Naive thymus-derived CD4-positive, alpha-beta T cell (primary cell): ENCODE measurements at regions not wholly inside any gene's neighbourhood (a gene's known extent, or its start where the extent isn't known, plus 50 kb on each side); places are given as distances from the start of the nearest gene placed in this dataset.

Source experiments
- ATAC-seq: fragments of 150-1000 bp; cut with Tn5 transposase; 2 replicates; pipeline ENCODE4 v1.10.0; 2021; ENCODE audit warnings: mild to moderate bottlenecking, moderate library complexity
- CTCF ChIA-PET: fragments of 350-600 bp; sonication (Branson Sonifier 250); formaldehyde crosslinking; loops from one replicate; lab custom pipeline; 2021; ENCODE audit warnings: antibody characterized with exemption; lab: Charles Lee
- POLR2A ChIA-PET: fragments of 350-600 bp; sonication (Branson Sonifier 250); formaldehyde crosslinking; loops from one replicate; lab custom pipeline; 2021; ENCODE audit warnings: antibody characterized with exemption, inconsistent platforms; lab: Charles Lee
- DNase-seq, 9 donors: peaks; one replicate each; pipeline versions ENCODE4 v3.0.0 to v3.0.0-alpha.2; 2020 to 2022; ENCODE audit warnings: mixed read lengths in 1 of 9
- H3K27ac ChIP-seq: one replicate; pipeline ENCODE4 v1.7.0; 2013; ENCODE audit warnings: mild to moderate bottlenecking, low read depth, low read length, moderate library complexity
- H3K27me3 ChIP-seq, 2 donors: one replicate each; pipeline ENCODE4 v1.7.0; 2013; ENCODE audit warnings: low read length in 2 of 2, mild to moderate bottlenecking in 2 of 2, moderate library complexity in 2 of 2; ENCODE audit not compliant: control insufficient read depth in 2 of 2, insufficient read depth in 2 of 2
- H3K36me3 ChIP-seq, 3 experiments: 1 replicate in 2 of 3; 2 replicates in 1 of 3; pipeline ENCODE4 v1.7.0; 2013; ENCODE audit warnings: low read length in 3 of 3, mild to moderate bottlenecking in 3 of 3, moderate library complexity in 1 of 3; ENCODE audit not compliant: insufficient read depth in 3 of 3, control insufficient read depth in 2 of 3
- H3K4me1 ChIP-seq, 2 donors: one replicate each; pipeline ENCODE4 v1.7.0; 2013; ENCODE audit warnings: low read length in 2 of 2, mild to moderate bottlenecking in 2 of 2, moderate library complexity in 1 of 2; ENCODE audit not compliant: control insufficient read depth in 2 of 2, insufficient read depth in 2 of 2
- H3K4me3 ChIP-seq: 2 replicates; pipeline ENCODE4 v1.7.0; 2013; ENCODE audit warnings: mild to moderate bottlenecking, low read length
- H3K9me3 ChIP-seq, 3 experiments: 1 replicate in 2 of 3; 2 replicates in 1 of 3; pipeline ENCODE4 v1.7.0; 2013; ENCODE audit warnings: low read length in 3 of 3; ENCODE audit not compliant: control insufficient read depth in 2 of 3
- H3K27ac Mint-ChIP-seq, 9 donors: one replicate each; pipeline ENCODE4 v1.8.0; 2020 to 2022; ENCODE audit warnings: mixed read lengths in 9 of 9, mild to moderate bottlenecking in 8 of 9, moderate library complexity in 5 of 9, inconsistent platforms in 2 of 9
- H3K27me3 Mint-ChIP-seq, 5 donors: one replicate each; pipeline ENCODE4 v1.8.0; 2021 to 2022; ENCODE audit warnings: mixed read lengths in 5 of 5, mild to moderate bottlenecking in 1 of 5
- H3K36me3 Mint-ChIP-seq, 5 donors: one replicate each; pipeline ENCODE4 v1.8.0; 2020 to 2022; ENCODE audit warnings: mixed read lengths in 5 of 5, mild to moderate bottlenecking in 3 of 5, inconsistent platforms in 1 of 5
- H3K4me1 Mint-ChIP-seq, 7 donors: one replicate each; pipeline ENCODE4 v1.8.0; 2020 to 2022; ENCODE audit warnings: mixed read lengths in 7 of 7, mild to moderate bottlenecking in 3 of 7, inconsistent platforms in 1 of 7
- H3K4me3 Mint-ChIP-seq, 10 donors: one replicate each; pipeline ENCODE4 v1.8.0; 2020 to 2022; ENCODE audit warnings: mild to moderate bottlenecking in 10 of 10, mixed read lengths in 10 of 10, moderate library complexity in 6 of 10, inconsistent platforms in 2 of 10
- H3K9me3 Mint-ChIP-seq, 11 donors: one replicate each; pipeline ENCODE4 v1.8.0; 2020 to 2022; ENCODE audit warnings: mixed read lengths in 11 of 11, mild to moderate bottlenecking in 4 of 11, inconsistent platforms in 1 of 11, moderate library complexity in 1 of 11
- intact Hi-C, 2 donors: fragments of 100-400 bp; cut with micrococcal nuclease; formaldehyde crosslinking; loops; one replicate each; pipeline ENCODE4 v1.15.1; 2023

GRCh38 chr1:163777205-163777604 lies 455.5 kb downstream of the NUF2 start:
- Mint-ChIP-seq H3K4me1 (no peaks in the 10 kb centered on the region), H3K27me3 (no peaks in the 10 kb centered on the region), H3K4me3 (no peak overlapping the region), H3K36me3 (no peaks in the 10 kb centered on the region), H3K9me3 (peaks cover 0 to 36% (median 11%) of the 10 kb centered on the region in 11 donors), H3K27ac (no peak overlapping the region)
- no peaks in the 10 kb centered on the region for H3K4me1 ChIP-seq
- intact Hi-C loops = no loop called here
- H3K9me3 ChIP-seq = no peaks in the 10 kb centered on the region
- no peak overlapping the region for H3K27ac ChIP-seq
- DNase-seq (no peak), ATAC-seq (no peak)
- H3K27me3 ChIP-seq = no peaks in the 10 kb centered on the region
- H3K4me3 ChIP-seq = no peak overlapping the region
- CTCF ChIA-PET = no interaction called here
- POLR2A ChIA-PET = no interaction called here
- H3K36me3 ChIP-seq = no peaks in the 10 kb centered on the region

- intact Hi-C loops = no loop called here
- no peak overlapping the region for H3K27ac Mint-ChIP-seq
- no peak for ATAC-seq
Measured at GRCh38 chr1:163781146-163781545, 459.4 kb downstream of the NUF2 start.

GRCh38 chr1:163785868-163786405 lies 464.2 kb downstream of the NUF2 start:
- DNase-seq (no peak), ATAC-seq (no peak)
- Histone ChIP-seq H3K4me1 (no peaks in the 10 kb centered on the region), H3K27ac (no peak overlapping the region), H3K4me3 (no peak overlapping the region), H3K27me3 (no peaks in the 10 kb centered on the region), H3K9me3 (no peaks in the 10 kb centered on the region), H3K36me3 (no peaks in the 10 kb centered on the region)
- intact Hi-C loops = no loop called here
- Mint-ChIP-seq H3K27me3 (no peaks in the 10 kb centered on the region), H3K9me3 (peaks cover 0 to 10% (median 3%) of the 10 kb centered on the region in 11 donors), H3K36me3 (no peaks in the 10 kb centered on the region), H3K27ac (no peak overlapping the region), H3K4me1 (no peaks in the 10 kb centered on the region), H3K4me3 (no peak overlapping the region)
- POLR2A ChIA-PET = no interaction called here
- CTCF ChIA-PET = no interaction called here

More at GRCh38 chr1:163781146-163781545, 459.4 kb downstream of the NUF2 start:
- Histone ChIP-seq H3K4me3 (no peak overlapping the region), H3K4me1 (no peaks in the 10 kb centered on the region), H3K27ac (no peak overlapping the region), H3K9me3 (no peaks in the 10 kb centered on the region), H3K36me3 (no peaks in the 10 kb centered on the region), H3K27me3 (no peaks in the 10 kb centered on the region)
- H3K9me3 Mint-ChIP-seq = peaks cover 0 to 36% (median 8%) of the 10 kb centered on the region in 11 donors
- ChIA-PET POLR2A (no interaction called here), CTCF (no interaction called here)
- no peak overlapping the region for H3K4me3 Mint-ChIP-seq
- no peaks in the 10 kb centered on the region for H3K36me3 Mint-ChIP-seq
- no peaks in the 10 kb centered on the region for H3K27me3 Mint-ChIP-seq
- H3K4me1 Mint-ChIP-seq = no peaks in the 10 kb centered on the region
- no peak for DNase-seq

- Mint-ChIP-seq H3K4me1 (no peaks in the 10 kb centered on the region), H3K27ac (no peak overlapping the region), H3K9me3 (peaks cover 0 to 22% (median 3%) of the 10 kb centered on the region in 11 donors), H3K36me3 (no peaks in the 10 kb centered on the region), H3K27me3 (no peaks in the 10 kb centered on the region), H3K4me3 (no peak overlapping the region)
- no peak for ATAC-seq
- Histone ChIP-seq H3K9me3 (no peaks in the 10 kb centered on the region), H3K4me3 (no peak overlapping the region), H3K27ac (no peak overlapping the region), H3K4me1 (no peaks in the 10 kb centered on the region), H3K27me3 (no peaks in the 10 kb centered on the region), H3K36me3 (no peaks in the 10 kb centered on the region)
- CTCF ChIA-PET = no interaction called here
- DNase-seq = no peak
- intact Hi-C loops = no loop called here
- POLR2A ChIA-PET = no interaction called here
Measured at GRCh38 chr1:163789911-163790310, 468.2 kb downstream of the NUF2 start.

- H3K27ac Mint-ChIP-seq = no peak overlapping the region
- POLR2A ChIA-PET = no interaction called here
- Histone ChIP-seq H3K27me3 (no peaks in the 10 kb centered on the region), H3K9me3 (no peaks in the 10 kb centered on the region), H3K4me3 (no peak overlapping the region), H3K36me3 (no peaks in the 10 kb centered on the region), H3K27ac (no peak overlapping the region), H3K4me1 (no peaks in the 10 kb centered on the region)
- no peaks in the 10 kb centered on the region for H3K36me3 Mint-ChIP-seq
- H3K9me3 Mint-ChIP-seq = peaks cover 0 to 24% (median 7%) of the 10 kb centered on the region in 11 donors
- H3K4me1 Mint-ChIP-seq = no peaks in the 10 kb centered on the region
- ATAC-seq (no peak), DNase-seq (no peak)
- H3K4me3 Mint-ChIP-seq = no peak overlapping the region
- intact Hi-C loops = no loop called here
- H3K27me3 Mint-ChIP-seq = no peaks in the 10 kb centered on the region
- CTCF ChIA-PET = no interaction called here
Measured at GRCh38 chr1:163794551-163794950, 472.8 kb downstream of the NUF2 start.

GRCh38 chr1:163796394-163796821 lies 474.7 kb downstream of the NUF2 start:
- Mint-ChIP-seq H3K27me3 (no peaks in the 10 kb centered on the region), H3K27ac (no peak overlapping the region), H3K9me3 (peaks cover 0 to 32% (median 7%) of the 10 kb centered on the region in 11 donors), H3K4me3 (no peak overlapping the region), H3K36me3 (no peaks in the 10 kb centered on the region), H3K4me1 (no peaks in the 10 kb centered on the region)
- POLR2A ChIA-PET = no interaction called here
- Histone ChIP-seq H3K4me3 (no peak overlapping the region), H3K27me3 (no peaks in the 10 kb centered on the region), H3K36me3 (no peaks in the 10 kb centered on the region), H3K27ac (no peak overlapping the region), H3K4me1 (no peaks in the 10 kb centered on the region), H3K9me3 (no peaks in the 10 kb centered on the region)
- DNase-seq = no peak
- intact Hi-C loops = no loop called here
- CTCF ChIA-PET = no interaction called here
- ATAC-seq = no peak

GRCh38 chr1:163797816-163798215 lies 476.1 kb downstream of the NUF2 start:
- ChIA-PET CTCF (no interaction called here), POLR2A (no interaction called here)
- no peaks in the 10 kb centered on the region for H3K4me1 ChIP-seq
- Mint-ChIP-seq H3K27me3 (no peaks in the 10 kb centered on the region), H3K4me3 (no peak overlapping the region), H3K27ac (no peak overlapping the region), H3K9me3 (peaks cover 0 to 26% (median 7%) of the 10 kb centered on the region in 11 donors), H3K36me3 (no peaks in the 10 kb centered on the region), H3K4me1 (no peaks in the 10 kb centered on the region)
- H3K27me3 ChIP-seq = no peaks in the 10 kb centered on the region
- H3K27ac ChIP-seq = no peak overlapping the region
- no peak overlapping the region for H3K4me3 ChIP-seq
- ATAC-seq (no peak), DNase-seq (no peak)
- no peaks in the 10 kb centered on the region for H3K36me3 ChIP-seq
- intact Hi-C loops = no loop called here
- H3K9me3 ChIP-seq = no peaks in the 10 kb centered on the region
